Sigmoid colon (tissue), 6 donors: ENCODE measurements at regions not wholly inside any gene's neighbourhood (a gene's known extent, or its start where the extent isn't known, plus 50 kb on each side); places are given as distances from the start of the nearest gene placed in this dataset.

Source experiments
- DNase-seq: peaks from one replicate; pipeline ENCODE4 v3.0.0-alpha.2; 2019
- H3K27ac ChIP-seq, 4 donors: fragments of 200-600 bp; sonication (generic); one replicate each; pipeline ENCODE4 v1.5.1; 2016 to 2019; ENCODE audit warnings: mild to moderate bottlenecking in 1 of 4
- H3K27me3 ChIP-seq, 3 donors: fragments of 200-600 bp; sonication (generic); one replicate each; pipeline ENCODE4 v1.5.1; 2019; ENCODE audit warnings: mild to moderate bottlenecking in 1 of 3
- H3K36me3 ChIP-seq, 4 donors: fragments of 200-600 bp; sonication (generic); one replicate each; pipeline ENCODE4 v1.5.1; 2016 to 2019
- H3K4me1 ChIP-seq, 4 donors: fragments of 200-600 bp; sonication (generic); one replicate each; pipeline ENCODE4 v1.5.1; 2017 to 2019
- H3K4me3 ChIP-seq, 4 donors: fragments of 200-600 bp; sonication (generic); one replicate each; pipeline ENCODE4 v1.5.1; 2017 to 2019; ENCODE audit warnings: mild to moderate bottlenecking in 2 of 4, moderate library complexity in 1 of 4
- H3K9me3 ChIP-seq, 4 donors: fragments of 200-600 bp in 3 of 4; sonication (generic) in 3 of 4; one replicate each; pipeline versions ENCODE4 v1.5.1 to v1.6.1; 2013 to 2019
- CTCF ChIP-seq, 4 experiments: fragments of 450-650 bp in 3 of 4; fragments of 200-600 bp in 1 of 4; IDR thresholded peaks; one replicate each; pipeline ENCODE4 v1.5.1; 2016 to 2019; ENCODE audit warnings: antibody characterized with exemption in 4 of 4, mild to moderate bottlenecking in 3 of 4, moderate library complexity in 2 of 4
- EP300 ChIP-seq, 4 donors: sonication (generic); formaldehyde crosslinking; IDR thresholded peaks; one replicate each; pipeline ENCODE4 v1.6.1; 2017; ENCODE audit warnings: antibody characterized with exemption in 4 of 4
- POLR2A ChIP-seq, 2 donors: fragments of 450-650 bp; IDR thresholded peaks; one replicate each; pipeline ENCODE4 v1.6.1; 2016; ENCODE audit warnings: antibody characterized with exemption in 2 of 2, mild to moderate bottlenecking in 2 of 2, moderate library complexity in 2 of 2
- POLR2AphosphoS5 ChIP-seq, 4 donors: sonication (generic); formaldehyde crosslinking; IDR thresholded peaks; one replicate each; pipeline ENCODE4 v1.6.1; 2017; ENCODE audit warnings: antibody characterized with exemption in 4 of 4
- WGBS, 2 donors: extraction: QIAGEN DNeasy Blood & Tissue Kit; methylation state at CpG; one replicate each; pipeline ENCODE4 v1.1.7; 2013; 5-methylcytosine and 5-hydroxymethylcytosine counted together
- intact Hi-C: fragments of 100-400 bp; cut with DNase I; formaldehyde crosslinking; loops from one replicate; pipeline ENCODE4 v1.15.1; 2023
- donor health status: healthy with polysubstance abuse.
- donor health status: healthy.

GRCh38 chr5:113788141-113788655 lies 274.7 kb downstream of the YTHDC2 start:
- intact Hi-C loops: no loop called here
- 35 to 48% methylated on average over 5 of the region's 5 CpGs for WGBS, 2 donors
- Histone ChIP-seq H3K27me3 (no peaks in the 10 kb centered on the region), H3K4me1 (no peaks in the 10 kb centered on the region), H3K27ac (no peak overlapping the region), H3K4me3 (no peak overlapping the region), H3K9me3 (no peaks in the 10 kb centered on the region), H3K36me3 (no peaks in the 10 kb centered on the region)
- no peak for DNase-seq
- no peak for TF ChIP-seq EP300 (IDR thresholded peaks at IDR 0.05)
- TF ChIP-seq POLR2AphosphoS5 (IDR thresholded peaks at IDR 0.05): no peak
- no peak for TF ChIP-seq CTCF (IDR thresholded peaks at IDR 0.05)
- TF ChIP-seq POLR2A (IDR thresholded peaks at IDR 0.05): no peak

GRCh38 chr5:113789769-113790168 lies 276.3 kb downstream of the YTHDC2 start:
- no peak overlapping the region for H3K4me3 ChIP-seq
- intact Hi-C loops: no loop called here
- H3K27me3 ChIP-seq: no peaks in the 10 kb centered on the region
- no peaks in the 10 kb centered on the region for H3K4me1 ChIP-seq
- no peak overlapping the region for H3K27ac ChIP-seq
- no peaks in the 10 kb centered on the region for H3K36me3 ChIP-seq
- WGBS, 2 donors: 73 to 85% methylated on average over 3 of the region's 3 CpGs
- DNase-seq: no peak
- no peaks in the 10 kb centered on the region for H3K9me3 ChIP-seq
- TF ChIP-seq CTCF (IDR thresholded peaks at IDR 0.05) (no peak), EP300 (IDR thresholded peaks at IDR 0.05) (no peak), POLR2AphosphoS5 (IDR thresholded peaks at IDR 0.05) (no peak), POLR2A (IDR thresholded peaks at IDR 0.05) (no peak)

- 78 to 80% methylated on average over 4 of the region's 4 CpGs for WGBS, 2 donors
Observed at GRCh38 chr5:113792806-113793205, 279.3 kb downstream of the YTHDC2 start.

GRCh38 chr5:113794981-113795380 lies 281.5 kb downstream of the YTHDC2 start:
- Histone ChIP-seq H3K9me3 (no peaks in the 10 kb centered on the region), H3K4me3 (no peak overlapping the region), H3K4me1 (no peaks in the 10 kb centered on the region), H3K36me3 (no peaks in the 10 kb centered on the region), H3K27me3 (no peaks in the 10 kb centered on the region), H3K27ac (no peak overlapping the region)
- 32 to 73% methylated on average over 1 of the region's 1 CpG for WGBS, 2 donors
- no peak for DNase-seq
- intact Hi-C loops: no loop called here
- no peak for TF ChIP-seq POLR2A (IDR thresholded peaks at IDR 0.05)
- TF ChIP-seq POLR2AphosphoS5 (IDR thresholded peaks at IDR 0.05): no peak
- TF ChIP-seq CTCF (IDR thresholded peaks at IDR 0.05): no peak
- TF ChIP-seq EP300 (IDR thresholded peaks at IDR 0.05): no peak

More at GRCh38 chr5:113792806-113793205, 279.3 kb downstream of the YTHDC2 start:
- Histone ChIP-seq H3K27ac (no peak overlapping the region), H3K27me3 (no peaks in the 10 kb centered on the region), H3K9me3 (no peaks in the 10 kb centered on the region), H3K4me3 (no peak overlapping the region), H3K36me3 (no peaks in the 10 kb centered on the region), H3K4me1 (no peaks in the 10 kb centered on the region)
- TF ChIP-seq EP300 (IDR thresholded peaks at IDR 0.05) (no peak), CTCF (IDR thresholded peaks at IDR 0.05) (no peak), POLR2A (IDR thresholded peaks at IDR 0.05) (no peak), POLR2AphosphoS5 (IDR thresholded peaks at IDR 0.05) (no peak)
- DNase-seq: no peak
- intact Hi-C loops: no loop called here

GRCh38 chr5:113800686-113801085 lies 287.2 kb downstream of the YTHDC2 start:
- H3K36me3 ChIP-seq: no peaks in the 10 kb centered on the region
- no peaks in the 10 kb centered on the region for H3K4me1 ChIP-seq
- no peak overlapping the region for H3K4me3 ChIP-seq
- intact Hi-C loops: no loop called here
- H3K9me3 ChIP-seq: no peaks in the 10 kb centered on the region
- no peak overlapping the region for H3K27ac ChIP-seq
- TF ChIP-seq POLR2AphosphoS5 (IDR thresholded peaks at IDR 0.05) (no peak), POLR2A (IDR thresholded peaks at IDR 0.05) (no peak), EP300 (IDR thresholded peaks at IDR 0.05) (no peak), CTCF (IDR thresholded peaks at IDR 0.05) (no peak)
- 75 to 80% methylated on average over 3 of the region's 3 CpGs for WGBS, 2 donors
- DNase-seq: no peak
- no peaks in the 10 kb centered on the region for H3K27me3 ChIP-seq
